Neural progenitor cell (in vitro differentiated cells): ENCODE measurements at regions not wholly inside any gene's neighbourhood (a gene's known extent, or its start where the extent isn't known, plus 50 kb on each side); places are given as distances from the start of the nearest gene placed in this dataset.
"Not testable (repeated sequence)": the region's sequence is repeated elsewhere in the genome, so short reads cannot be mapped to it uniquely, and the experiment has no call there.

Experiments
- CTCF ChIP-seq: fragments of 200-600 bp; sonication (generic); IDR thresholded peaks from 2 replicates; pipeline ENCODE4 v1.5.1; 2017; ENCODE audit warnings: antibody characterized with exemption, mild to moderate bottlenecking
- EZH2 ChIP-seq: fragments of 200-600 bp; sonication (generic); IDR thresholded peaks from 2 replicates; pipeline ENCODE4 v1.6.1; 2017; ENCODE audit warnings: antibody characterized with exemption, mild to moderate bottlenecking, moderate library complexity
- EZH2phosphoT487 ChIP-seq: fragments of 200-600 bp; sonication (generic); IDR thresholded peaks from 2 replicates; pipeline ENCODE4 v1.6.1; 2017; ENCODE audit warnings: antibody characterized with exemption

- TF ChIP-seq CTCF = peak; percentile 51
- TF ChIP-seq EZH2phosphoT487, EZH2: not testable (repeated sequence)
Observed at GRCh38 chr9:39559384-39559783, 203.9 kb downstream of the SPATA31A1 start.
